CD14-positive monocyte (primary cell): ENCODE measurements at regions not wholly inside any gene's neighbourhood (a gene's known extent, or its start where the extent isn't known, plus 50 kb on each side); places are given as distances from the start of the nearest gene placed in this dataset.
"Not testable (repeated sequence)": the region's sequence is repeated elsewhere in the genome, so short reads cannot be mapped to it uniquely, and the experiment has no call there.

Source experiments
- DNase-seq, 3 donors: peaks; one replicate each; pipeline ENCODE4 v3.0.0-alpha.2; 2011 to 2022
- H2AFZ ChIP-seq: 2 replicates; pipeline ENCODE4 v1.6.0; 2012; ENCODE audit warnings: mild to moderate bottlenecking, low read depth, low read length, inconsistent platforms; ENCODE audit not compliant: insufficient read depth, poor library complexity, severe bottlenecking
- H3K27ac ChIP-seq, 2 donors: 1 replicate in 1 of 2; 2 replicates in 1 of 2; pipeline ENCODE4 v1.5.1; 2012 to 2013; ENCODE audit warnings: low read length in 2 of 2, control low read depth in 1 of 2, inconsistent platforms in 1 of 2, low read depth in 1 of 2, mild to moderate bottlenecking in 1 of 2
- H3K27me3 ChIP-seq, 2 donors: one replicate each; pipeline versions ENCODE4 v1.6.0 to v1.6.1; 2011 to 2013; ENCODE audit warnings: low read length in 2 of 2; ENCODE audit not compliant: control insufficient read depth in 2 of 2, insufficient read depth in 2 of 2
- H3K36me3 ChIP-seq, 2 donors: replicated peaks in 1 of 2; 1 replicate in 1 of 2; 2 replicates in 1 of 2; pipeline versions ENCODE4 v1.5.1 to v1.6.1; 2012 to 2013; ENCODE audit warnings: low read length in 2 of 2, control low read depth in 1 of 2, inconsistent platforms in 1 of 2, mild to moderate bottlenecking in 1 of 2; ENCODE audit not compliant: insufficient read depth in 2 of 2, control insufficient read depth in 1 of 2
- H3K4me1 ChIP-seq, 2 donors: 1 replicate in 1 of 2; 2 replicates in 1 of 2; pipeline versions ENCODE4 v1.5.1 to v1.6.1; 2012 to 2013; ENCODE audit warnings: low read length in 2 of 2, control low read depth in 1 of 2, inconsistent platforms in 1 of 2, mild to moderate bottlenecking in 1 of 2, moderate library complexity in 1 of 2; ENCODE audit not compliant: insufficient read depth in 2 of 2, control insufficient read depth in 1 of 2
- H3K4me2 ChIP-seq: replicated peaks from 2 replicates; pipeline ENCODE3; 2012; ENCODE audit warnings: low read length, moderate library complexity, mild to moderate bottlenecking; ENCODE audit not compliant: poor library complexity, severe bottlenecking; ENCODE audit errors: extremely low read depth
- H3K4me3 ChIP-seq, 3 experiments: fragments of 200-600 bp in 1 of 3; sonication (generic) in 1 of 3; replicated peaks in 1 of 3; 1 replicate in 2 of 3; 2 replicates in 1 of 3; pipeline ENCODE4 v1.5.1; 2011 to 2013; ENCODE audit warnings: low read length in 3 of 3, mild to moderate bottlenecking in 3 of 3, control low read depth in 2 of 3, low read depth in 2 of 3, inconsistent platforms in 1 of 3, moderate library complexity in 1 of 3
- H3K79me2 ChIP-seq: 2 replicates; pipeline ENCODE4 v1.6.0; 2012; ENCODE audit warnings: mild to moderate bottlenecking, control low read depth, inconsistent platforms, low read length, moderate library complexity; ENCODE audit not compliant: insufficient read depth
- H3K9ac ChIP-seq: 2 replicates; pipeline ENCODE4 v1.6.0; 2017; ENCODE audit warnings: low read length, mild to moderate bottlenecking; ENCODE audit not compliant: insufficient read depth, poor library complexity, severe bottlenecking
- H3K9me3 ChIP-seq, 2 donors: replicated peaks in 1 of 2; 1 replicate in 1 of 2; 2 replicates in 1 of 2; pipeline versions ENCODE4 v1.5.1 to v1.6.1; 2012 to 2013; ENCODE audit warnings: low read length in 2 of 2, control low read depth in 1 of 2; ENCODE audit not compliant: control insufficient read depth in 1 of 2, insufficient read depth in 1 of 2
- H4K20me1 ChIP-seq: 2 replicates; pipeline ENCODE4 v1.6.0; 2012; ENCODE audit warnings: mild to moderate bottlenecking, low read length, control low read depth, moderate library complexity; ENCODE audit not compliant: insufficient read depth
- H3K27ac Mint-ChIP-seq, 7 donors: one replicate each; pipeline ENCODE4 v1.8.0; 2020; ENCODE audit warnings: mild to moderate bottlenecking in 7 of 7, mixed read lengths in 7 of 7, moderate library complexity in 6 of 7, inconsistent platforms in 2 of 7
- H3K27me3 Mint-ChIP-seq, 3 donors: one replicate each; pipeline ENCODE4 v1.8.0; 2021 to 2022; ENCODE audit warnings: low read depth in 3 of 3, mild to moderate bottlenecking in 3 of 3, mixed read lengths in 3 of 3, moderate library complexity in 3 of 3, inconsistent platforms in 1 of 3
- H3K36me3 Mint-ChIP-seq, 2 donors: one replicate each; pipeline ENCODE4 v1.8.0; 2020; ENCODE audit warnings: mixed read lengths in 2 of 2, inconsistent platforms in 1 of 2, mild to moderate bottlenecking in 1 of 2
- H3K4me1 Mint-ChIP-seq: one replicate; pipeline ENCODE4 v1.8.0; 2020; ENCODE audit warnings: mild to moderate bottlenecking, mixed read lengths
- H3K4me3 Mint-ChIP-seq, 2 donors: one replicate each; pipeline ENCODE4 v1.8.0; 2020; ENCODE audit warnings: mild to moderate bottlenecking in 2 of 2, mixed read lengths in 2 of 2, moderate library complexity in 1 of 2
- H3K9me3 Mint-ChIP-seq, 7 donors: one replicate each; pipeline ENCODE4 v1.8.0; 2020 to 2022; ENCODE audit warnings: mixed read lengths in 7 of 7, mild to moderate bottlenecking in 6 of 7, moderate library complexity in 6 of 7, inconsistent platforms in 2 of 7
- CTCF ChIP-seq: fragments of 200-600 bp; IDR thresholded peaks from one replicate; pipeline ENCODE4 v1.8.0; 2022; ENCODE audit warnings: antibody characterized with exemption, mild to moderate bottlenecking
- WGBS: methylation state at CpG from one replicate; pipeline ENCODE4 v1.1.5; 2013; ENCODE audit warnings: missing lambda C conversion rate; ENCODE audit not compliant: insufficient coverage; 5-methylcytosine and 5-hydroxymethylcytosine counted together
- intact Hi-C, 2 donors: fragments of 100-400 bp; cut with micrococcal nuclease; formaldehyde crosslinking; loops; one replicate each; pipeline versions ENCODE4 v1.15.0 to v1.15.1; 2023

- intact Hi-C loops, result loop anchor here in 1 of 2 donors (5.0 kb wide), 1 partner anchor 32 kb away; no protein-coding TSS in a partner anchor
- H3K79me2 ChIP-seq, result no peaks in the 10 kb centered on the region
- Mint-ChIP-seq H3K4me3 (peak overlapping the region; percentile 6 to 28), H3K4me1 (peaks cover 19% of the 10 kb centered on the region), H3K27me3 (peaks cover 2 to 9% (median 8%) of the 10 kb centered on the region in 3 donors), H3K9me3 (peaks cover 15 to 23% (median 18%) of the 10 kb centered on the region in 7 donors), H3K36me3 (no peaks in the 10 kb centered on the region), H3K27ac (peak overlapping the region; percentile 49 to 87 (median 79))
- no peak overlapping the region for H3K4me2 ChIP-seq
- H3K36me3 ChIP-seq, result no peaks in the 10 kb centered on the region
- no peak for DNase-seq
- H3K9ac ChIP-seq, result no peak overlapping the region
- 94% methylated on average over 2 of the region's 6 CpGs for WGBS
- TF ChIP-seq CTCF, result no peak
- H3K4me3 ChIP-seq, result no peak overlapping the region
- H3K9me3 ChIP-seq, result peaks cover 17% of the 10 kb centered on the region in 2 donors
- no peak overlapping the region for H2AFZ ChIP-seq
- H3K27me3 ChIP-seq, result no peaks in the 10 kb centered on the region
- H4K20me1 ChIP-seq, result no peaks in the 10 kb centered on the region
- peaks cover 12 to 17% of the 10 kb centered on the region in 2 donors for H3K4me1 ChIP-seq
- H3K27ac ChIP-seq, result peak overlapping the region in 1 of 2 donors; percentile 63
Observed at GRCh38 chr2:241984658-241985057, 115.1 kb downstream of the RTP5 start.

GRCh38 chr2:241985161-241985985 is 115.8 kb downstream of the RTP5 start:
- DNase-seq, result peak; percentile 73 to 89 (median 87)
- not testable (repeated sequence) for H4K20me1 ChIP-seq, H3K4me2 ChIP-seq, H3K27me3 ChIP-seq, H3K4me3 ChIP-seq, H3K79me2 ChIP-seq, H3K36me3 Mint-ChIP-seq, H2AFZ ChIP-seq, H3K36me3 ChIP-seq
- peaks cover 12 to 17% of the 10 kb centered on the region in 2 donors for H3K4me1 ChIP-seq
- WGBS, result 47% methylated on average over 40 of the region's 46 CpGs
- Mint-ChIP-seq H3K4me3 (peak overlapping the region in 1 of 2 donors; percentile 48), H3K27me3 (peaks cover 2 to 10% (median 8%) of the 10 kb centered on the region in 3 donors), H3K9me3 (peaks cover 15 to 23% (median 21%) of the 10 kb centered on the region in 7 donors), H3K27ac (peak overlapping the region; percentile 69 to 88 (median 79)), H3K4me1 (peaks cover 19% of the 10 kb centered on the region)
- H3K9ac ChIP-seq, result peak overlapping the region; percentile 6
- intact Hi-C loops, result loop anchor here in 1 of 2 donors (5.0 kb wide), 1 partner anchor 33 kb away; no protein-coding TSS in a partner anchor
- peak overlapping the region; percentile 26 to 63 for H3K27ac ChIP-seq
- H3K9me3 ChIP-seq, result peaks cover 17% of the 10 kb centered on the region in 2 donors
